ENCODE measurements at regions not wholly inside any gene's neighbourhood (a gene's known extent, or its start where the extent isn't known, plus 50 kb on each side); places are given as distances from the start of the nearest gene placed in this dataset.

- no peaks in the 10 kb centered on the region for H3K9me3 ChIP-seq
- H3K4me1 ChIP-seq, result peaks cover 8% of the 10 kb centered on the region
- H3K36me3 ChIP-seq (replicated peaks in 1 of 2; ENCODE audit: insufficient read depth in 1 of 2, low read depth in 2 of 2), result no peaks in the 10 kb centered on the region
- ATAC-seq, result no peak
- H3K27me3 ChIP-seq, result no peaks in the 10 kb centered on the region
- no peak overlapping the region for H3K4me3 ChIP-seq
- no peak overlapping the region for H3K27ac ChIP-seq
- no peak for DNase-seq
- intact Hi-C loops (cut with DNase I), result no loop called here
- no peak for TF ChIP-seq CTCF (IDR thresholded peaks at IDR 0.05)
- no peak for TF ChIP-seq POLR2A (IDR thresholded peaks at IDR 0.05)
- 71 to 75% methylated on average over 5 of the region's 5 CpGs for WGBS, 2 donors
Measured at GRCh38 chr2:215622837-215623236, 187.0 kb upstream of the FN1 start.

GRCh38 chr2:215621381-215621780 is 185.5 kb upstream of the FN1 start:
- no peaks in the 10 kb centered on the region for H3K36me3 ChIP-seq (replicated peaks in 1 of 2; ENCODE audit: insufficient read depth in 1 of 2, low read depth in 2 of 2)
- H3K4me1 ChIP-seq, result peaks cover 8% of the 10 kb centered on the region
- H3K4me3 ChIP-seq, result no peak overlapping the region
- intact Hi-C loops (cut with DNase I), result no loop called here
- no peaks in the 10 kb centered on the region for H3K9me3 ChIP-seq
- WGBS, 2 donors, result 70 to 78% methylated on average over 2 of the region's 2 CpGs
- no peak for ATAC-seq
- TF ChIP-seq CTCF (IDR thresholded peaks at IDR 0.05) (no peak), POLR2A (IDR thresholded peaks at IDR 0.05) (no peak)
- H3K27ac ChIP-seq, result no peak overlapping the region
- H3K27me3 ChIP-seq, result no peaks in the 10 kb centered on the region
- no peak for DNase-seq

- Histone ChIP-seq H3K27me3 (no peaks in the 10 kb centered on the region), H3K4me3 (no peak overlapping the region), H3K27ac (no peak overlapping the region), H3K4me1 (peaks cover 8% of the 10 kb centered on the region), H3K36me3 (replicated peaks in 1 of 2; ENCODE audit: insufficient read depth in 1 of 2, low read depth in 2 of 2) (no peaks in the 10 kb centered on the region), H3K9me3 (no peaks in the 10 kb centered on the region)
- ATAC-seq (no peak), DNase-seq (no peak)
- 80 to 89% methylated on average over 3 of the region's 3 CpGs for WGBS, 2 donors
- intact Hi-C loops (cut with DNase I), result no loop called here
- TF ChIP-seq POLR2A (IDR thresholded peaks at IDR 0.05) (no peak), CTCF (IDR thresholded peaks at IDR 0.05) (no peak)
Measured at GRCh38 chr2:215620528-215620927, 184.7 kb upstream of the FN1 start.

- Histone ChIP-seq H3K27me3 (no peaks in the 10 kb centered on the region), H3K4me3 (no peak overlapping the region), H3K4me1 (peaks cover 8% of the 10 kb centered on the region), H3K9me3 (no peaks in the 10 kb centered on the region), H3K27ac (no peak overlapping the region), H3K36me3 (replicated peaks in 1 of 2; ENCODE audit: insufficient read depth in 1 of 2, low read depth in 2 of 2) (no peaks in the 10 kb centered on the region)
- 49 to 69% methylated on average over 10 of the region's 10 CpGs for WGBS, 2 donors
- intact Hi-C loops (cut with DNase I), result no loop called here
- DNase-seq (peak in 3 of 4 donors; percentile 33 to 36 (median 36)), ATAC-seq (peak; percentile 35)
- TF ChIP-seq POLR2A (IDR thresholded peaks at IDR 0.05) (no peak), CTCF (IDR thresholded peaks at IDR 0.05) (no peak)
Measured at GRCh38 chr2:215619989-215620388, 184.1 kb upstream of the FN1 start.

- DNase-seq (no peak), ATAC-seq (no peak)
- no peaks in the 10 kb centered on the region for H3K9me3 ChIP-seq
- 13% methylated on average over 14 of the region's 14 CpGs for WGBS, 2 donors
- intact Hi-C loops (cut with DNase I), result no loop called here
- H3K27ac ChIP-seq, result no peak overlapping the region
- no peak overlapping the region for H3K4me3 ChIP-seq
- peaks cover 8% of the 10 kb centered on the region for H3K4me1 ChIP-seq
- H3K27me3 ChIP-seq, result no peaks in the 10 kb centered on the region
- TF ChIP-seq CTCF (IDR thresholded peaks at IDR 0.05) (no peak), POLR2A (IDR thresholded peaks at IDR 0.05) (no peak)
- H3K36me3 ChIP-seq (replicated peaks in 1 of 2; ENCODE audit: insufficient read depth in 1 of 2, low read depth in 2 of 2), result no peaks in the 10 kb centered on the region
Measured at GRCh38 chr2:215619022-215619958, 183.4 kb upstream of the FN1 start.

Data from body of pancreas (tissue), 4 donors.